Astrocyte (in vitro differentiated cells and primary cell): ENCODE measurements at regions not wholly inside any gene's neighbourhood (a gene's known extent, or its start where the extent isn't known, plus 50 kb on each side); places are given as distances from the start of the nearest gene placed in this dataset.
A peak's percentile ranks its signal among the peaks of the same experiment; 100 is the strongest.

Experiments
- DNase-seq: peaks from one replicate; pipeline ENCODE4 v3.0.0-alpha.2; 2010; ENCODE audit warnings: low read depth
- FAIRE-seq: peaks from 2 replicates; lab custom pipeline; 2011; peaks lifted over from hg19 to GRCh38; lab: Jason Lieb, UNC
- H2AFZ ChIP-seq: 2 replicates; pipeline ENCODE4 v1.6.0; 2012; ENCODE audit warnings: low read depth, low read length, inconsistent platforms
- H3K27ac ChIP-seq: 2 replicates; pipeline ENCODE4 v1.5.1; 2011; ENCODE audit warnings: low read depth, low read length, inconsistent platforms
- H3K27me3 ChIP-seq: 2 replicates; pipeline ENCODE4 v1.6.0; 2011; ENCODE audit warnings: low read length, inconsistent platforms; ENCODE audit not compliant: insufficient read depth
- H3K36me3 ChIP-seq: 2 replicates; pipeline ENCODE4 v1.5.1; 2011; ENCODE audit warnings: low read length, inconsistent platforms; ENCODE audit not compliant: insufficient read depth
- H3K4me1 ChIP-seq: 2 replicates; pipeline ENCODE4 v1.5.1; 2011; ENCODE audit warnings: low read length, inconsistent platforms; ENCODE audit not compliant: insufficient read depth
- H3K4me2 ChIP-seq: 2 replicates; pipeline ENCODE4 v1.6.0; 2012; ENCODE audit warnings: low read length, inconsistent platforms
- H3K4me3 ChIP-seq: 2 replicates; pipeline ENCODE4 v1.5.1; 2011; ENCODE audit warnings: low read depth, mild to moderate bottlenecking, low read length, inconsistent platforms; ENCODE audit not compliant: insufficient read depth
- H3K79me2 ChIP-seq: 2 replicates; pipeline ENCODE4 v1.6.0; 2012; ENCODE audit warnings: mild to moderate bottlenecking, low read length, inconsistent platforms; ENCODE audit not compliant: insufficient read depth
- H3K9ac ChIP-seq: 2 replicates; pipeline ENCODE4 v1.6.0; 2012; ENCODE audit warnings: mild to moderate bottlenecking, low read length, inconsistent platforms
- H3K9me3 ChIP-seq: 2 replicates; pipeline ENCODE4 v1.5.1; 2012; ENCODE audit warnings: low read depth, mild to moderate bottlenecking, low read length, inconsistent platforms; ENCODE audit not compliant: insufficient read depth
- H4K20me1 ChIP-seq: 2 replicates; pipeline ENCODE4 v1.6.0; 2012; ENCODE audit warnings: low read length, inconsistent platforms; ENCODE audit not compliant: insufficient read depth
- H3K27ac Mint-ChIP-seq: one replicate; pipeline ENCODE4 v1.8.0; 2021; ENCODE audit warnings: mild to moderate bottlenecking, mixed read lengths; ENCODE audit not compliant: unreplicated experiment
- H3K27me3 Mint-ChIP-seq: one replicate; pipeline ENCODE4 v1.8.0; 2021; ENCODE audit warnings: low read depth, mixed read lengths; ENCODE audit not compliant: unreplicated experiment
- H3K36me3 Mint-ChIP-seq: one replicate; pipeline ENCODE4 v1.8.0; 2021; ENCODE audit warnings: low read depth, mixed read lengths; ENCODE audit not compliant: unreplicated experiment
- H3K4me1 Mint-ChIP-seq: one replicate; pipeline ENCODE4 v1.8.0; 2021; ENCODE audit warnings: low read depth, mixed read lengths; ENCODE audit not compliant: unreplicated experiment
- H3K4me3 Mint-ChIP-seq: one replicate; pipeline ENCODE4 v1.8.0; 2021; ENCODE audit warnings: mild to moderate bottlenecking, moderate library complexity, mixed read lengths; ENCODE audit not compliant: unreplicated experiment
- H3K9me3 Mint-ChIP-seq: one replicate; pipeline ENCODE4 v1.8.0; 2021; ENCODE audit warnings: mild to moderate bottlenecking, mixed read lengths; ENCODE audit not compliant: unreplicated experiment
- EZH2 ChIP-seq: IDR thresholded peaks from 2 replicates; pipeline ENCODE4 v1.6.1; 2012; ENCODE audit warnings: mild to moderate bottlenecking, low read length, inconsistent platforms; ENCODE audit not compliant: insufficient read depth
- TF ChIP-seq, protein P1 (sequence below): IDR thresholded peaks from 2 replicates; pipeline ENCODE4 v1.5.1; 2011; ENCODE audit warnings: low read depth, mild to moderate bottlenecking, inconsistent platforms, low read length, moderate library complexity; ENCODE audit not compliant: insufficient read depth

DNA sequence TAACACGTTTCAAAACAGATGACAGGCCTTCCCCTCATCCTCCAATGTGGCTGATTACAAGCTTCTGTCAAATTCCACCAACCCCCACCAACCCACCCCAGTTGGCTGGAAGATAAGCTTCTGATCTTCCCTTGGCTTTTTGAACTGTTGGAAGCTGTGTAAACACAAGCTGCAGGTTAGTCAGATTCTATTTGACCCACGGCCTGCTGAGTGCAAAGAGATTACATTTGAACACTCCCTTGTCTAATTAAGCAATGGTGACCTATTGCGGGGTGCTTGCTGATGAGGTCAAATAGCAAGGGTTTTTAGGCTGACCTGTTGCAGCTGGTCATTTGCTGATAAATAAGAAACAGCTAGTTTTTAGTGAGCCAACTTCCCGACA, 379.7 kb downstream of the BMP2 start:
- no peaks in the 10 kb centered on the region for H3K79me2 ChIP-seq
- Mint-ChIP-seq H3K9me3 (no peaks in the 10 kb centered on the region), H3K4me3 (no peak overlapping the region), H3K36me3 (no peaks in the 10 kb centered on the region), H3K4me1 (peaks cover 14% of the 10 kb centered on the region), H3K27me3 (no peaks in the 10 kb centered on the region), H3K27ac (no peak overlapping the region)
- H3K4me1 ChIP-seq, result no peaks in the 10 kb centered on the region
- H2AFZ ChIP-seq, result no peak overlapping the region
- H4K20me1 ChIP-seq, result no peaks in the 10 kb centered on the region
- no peak overlapping the region for H3K4me2 ChIP-seq
- peaks cover 2% of the 10 kb centered on the region for H3K27me3 ChIP-seq
- DNase-seq (no peak), FAIRE-seq (no peak)
- no peak overlapping the region for H3K27ac ChIP-seq
- TF ChIP-seq, protein P1, sequence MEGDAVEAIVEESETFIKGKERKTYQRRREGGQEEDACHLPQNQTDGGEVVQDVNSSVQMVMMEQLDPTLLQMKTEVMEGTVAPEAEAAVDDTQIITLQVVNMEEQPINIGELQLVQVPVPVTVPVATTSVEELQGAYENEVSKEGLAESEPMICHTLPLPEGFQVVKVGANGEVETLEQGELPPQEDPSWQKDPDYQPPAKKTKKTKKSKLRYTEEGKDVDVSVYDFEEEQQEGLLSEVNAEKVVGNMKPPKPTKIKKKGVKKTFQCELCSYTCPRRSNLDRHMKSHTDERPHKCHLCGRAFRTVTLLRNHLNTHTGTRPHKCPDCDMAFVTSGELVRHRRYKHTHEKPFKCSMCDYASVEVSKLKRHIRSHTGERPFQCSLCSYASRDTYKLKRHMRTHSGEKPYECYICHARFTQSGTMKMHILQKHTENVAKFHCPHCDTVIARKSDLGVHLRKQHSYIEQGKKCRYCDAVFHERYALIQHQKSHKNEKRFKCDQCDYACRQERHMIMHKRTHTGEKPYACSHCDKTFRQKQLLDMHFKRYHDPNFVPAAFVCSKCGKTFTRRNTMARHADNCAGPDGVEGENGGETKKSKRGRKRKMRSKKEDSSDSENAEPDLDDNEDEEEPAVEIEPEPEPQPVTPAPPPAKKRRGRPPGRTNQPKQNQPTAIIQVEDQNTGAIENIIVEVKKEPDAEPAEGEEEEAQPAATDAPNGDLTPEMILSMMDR, result no peak
- no peak for TF ChIP-seq EZH2
- no peaks in the 10 kb centered on the region for H3K9me3 ChIP-seq
- no peak overlapping the region for H3K4me3 ChIP-seq
- H3K36me3 ChIP-seq, result no peaks in the 10 kb centered on the region
- H3K9ac ChIP-seq, result no peak overlapping the region

DNA sequence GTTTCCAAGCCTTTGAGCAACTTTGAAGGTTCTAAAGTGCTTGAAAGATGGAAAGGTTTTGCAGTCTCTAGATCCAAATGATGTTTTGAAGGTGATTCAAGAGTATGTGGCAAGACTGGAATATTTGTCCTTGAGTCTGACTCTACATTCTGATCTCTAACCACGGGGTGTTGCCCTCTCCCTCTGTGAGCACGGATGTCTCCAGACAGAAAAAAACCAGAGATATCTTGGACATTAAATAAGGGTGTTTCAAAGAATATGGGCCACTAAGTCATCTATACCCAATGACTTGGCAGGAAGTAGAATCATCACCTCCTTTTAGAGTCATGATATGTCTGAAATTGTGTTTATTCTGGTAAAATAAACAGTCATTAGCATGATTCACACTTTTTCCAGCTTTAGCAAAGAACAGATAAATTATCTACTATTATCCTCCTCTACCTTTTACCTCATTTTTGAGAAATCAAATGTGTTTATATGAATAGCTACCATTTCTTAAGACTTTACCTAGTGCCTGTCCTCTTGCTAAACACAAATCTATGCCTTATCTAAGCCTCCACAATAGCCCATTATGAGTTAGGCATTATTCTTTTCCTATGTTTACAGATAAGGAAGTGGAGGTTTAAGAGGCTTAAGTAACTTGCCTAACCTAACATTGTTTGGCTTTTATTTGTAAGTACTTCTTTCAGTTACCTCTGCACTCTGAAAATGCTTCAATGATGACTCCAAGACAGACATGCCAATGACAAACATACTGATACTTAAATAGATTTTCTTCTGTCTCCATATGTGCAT, 384.4 kb downstream of the BMP2 start:
- no peak for TF ChIP-seq EZH2
- TF ChIP-seq, protein P1, result no peak
- H3K4me1 Mint-ChIP-seq, result peaks cover 15% of the 10 kb centered on the region
- Histone ChIP-seq H3K9ac (no peak overlapping the region), H3K4me3 (no peak overlapping the region), H3K79me2 (no peaks in the 10 kb centered on the region), H3K9me3 (no peaks in the 10 kb centered on the region), H3K4me1 (no peaks in the 10 kb centered on the region), H3K27ac (no peak overlapping the region), H2AFZ (no peak overlapping the region), H3K4me2 (peak overlapping the region; percentile 11), H3K36me3 (no peaks in the 10 kb centered on the region), H3K27me3 (no peaks in the 10 kb centered on the region), H4K20me1 (no peaks in the 10 kb centered on the region)
- H3K36me3 Mint-ChIP-seq, result no peaks in the 10 kb centered on the region
- no peaks in the 10 kb centered on the region for H3K27me3 Mint-ChIP-seq
- FAIRE-seq (no peak), DNase-seq (peak; percentile 10)
- no peaks in the 10 kb centered on the region for H3K9me3 Mint-ChIP-seq
- H3K4me3 Mint-ChIP-seq, result no peak overlapping the region
- peak overlapping the region; percentile 8 for H3K27ac Mint-ChIP-seq

DNA sequence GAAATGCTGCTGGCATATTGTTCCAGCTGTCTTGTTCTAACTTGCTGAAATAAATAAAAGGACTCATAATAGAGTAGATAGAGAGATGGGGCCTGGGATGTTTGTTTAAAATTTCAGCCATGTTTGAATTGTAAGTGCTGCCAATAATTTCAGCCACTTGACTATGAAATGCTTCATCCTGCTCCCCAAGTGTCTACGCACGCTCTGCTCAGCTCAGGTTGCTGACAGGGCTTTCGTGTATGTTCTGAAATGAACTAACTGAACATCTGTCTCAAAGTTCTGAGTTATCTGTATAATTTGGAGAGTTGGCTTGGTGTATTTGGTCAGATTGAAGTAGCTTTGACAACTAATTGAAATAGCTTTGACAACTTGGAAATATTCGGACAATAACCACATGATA, 387.8 kb downstream of the BMP2 start:
- no peaks in the 10 kb centered on the region for H3K27me3 ChIP-seq
- H3K27ac ChIP-seq, result no peak overlapping the region
- no peak overlapping the region for H2AFZ ChIP-seq
- FAIRE-seq (no peak), DNase-seq (no peak)
- H3K4me2 ChIP-seq, result no peak overlapping the region
- H3K27me3 Mint-ChIP-seq, result no peaks in the 10 kb centered on the region
- no peaks in the 10 kb centered on the region for H3K9me3 ChIP-seq
- H3K4me1 Mint-ChIP-seq, result peaks cover 9% of the 10 kb centered on the region
- H3K9me3 Mint-ChIP-seq, result no peaks in the 10 kb centered on the region
- TF ChIP-seq, protein P1, result no peak
- no peak for TF ChIP-seq EZH2
- no peaks in the 10 kb centered on the region for H3K4me1 ChIP-seq
- no peaks in the 10 kb centered on the region for H3K36me3 ChIP-seq
- H3K79me2 ChIP-seq, result no peaks in the 10 kb centered on the region
- H3K4me3 Mint-ChIP-seq, result no peak overlapping the region
- no peak overlapping the region for H3K27ac Mint-ChIP-seq
- no peaks in the 10 kb centered on the region for H4K20me1 ChIP-seq
- no peak overlapping the region for H3K9ac ChIP-seq
- H3K4me3 ChIP-seq, result no peak overlapping the region
- H3K36me3 Mint-ChIP-seq, result no peaks in the 10 kb centered on the region
